OCI-LY7 (cell line): ENCODE measurements at regions not wholly inside any gene's neighbourhood (a gene's known extent, or its start where the extent isn't known, plus 50 kb on each side); places are given as distances from the start of the nearest gene placed in this dataset.

Experiments
- BruUV-seq: library from RNA; stranded (reverse); fragments of 400-500 nt; replicated peaks from 2 replicates; lab custom pipeline; 2021; lab: Mats Ljungman, UMichigan
- CTCF ChIA-PET: fragments of 300-600 bp; sonication (Branson Sonifier 250); formaldehyde crosslinking; loops from one replicate; lab custom pipeline; 2022; ENCODE audit warnings: antibody characterized with exemption; ENCODE audit not compliant: unreplicated experiment; lab: Charles Lee
- POLR2A ChIA-PET: fragments of 300-600 bp; sonication (Branson Sonifier 250); formaldehyde crosslinking; loops from one replicate; lab custom pipeline; 2022; ENCODE audit warnings: antibody characterized with exemption; lab: Charles Lee
- DNase-seq: peaks from one replicate; pipeline ENCODE4 v3.0.0-alpha.2; 2015; ENCODE audit warnings: low spot score
- H2AFZ ChIP-seq: fragments of 200-600 bp; sonication (generic), shearing (Covaris generic); 2 replicates; pipeline ENCODE4 v1.6.1; 2014; ENCODE audit warnings: mild to moderate bottlenecking, antibody characterized with exemption, low read length, moderate library complexity
- H3K27ac ChIP-seq: fragments of 200-600 bp; sonication (generic); 2 replicates; pipeline ENCODE4 v1.5.1; 2014; ENCODE audit warnings: mixed run types, low read depth, mild to moderate bottlenecking, moderate library complexity, low read length, inconsistent platforms; ENCODE audit not compliant: poor library complexity, severe bottlenecking
- H3K36me3 ChIP-seq: fragments of 200-600 bp; sonication (generic); 2 replicates; pipeline ENCODE4 v1.6.1; 2014; ENCODE audit warnings: mild to moderate bottlenecking, antibody characterized with exemption, low read length, moderate library complexity, mixed read lengths; ENCODE audit not compliant: insufficient read depth
- H3K4me1 ChIP-seq: fragments of 200-600 bp; sonication (generic); 2 replicates; pipeline ENCODE4 v1.5.1; 2014; ENCODE audit warnings: mild to moderate bottlenecking, low read length; ENCODE audit not compliant: insufficient read depth, poor library complexity, severe bottlenecking
- H3K4me2 ChIP-seq: fragments of 200-600 bp; sonication (generic); 2 replicates; pipeline ENCODE4 v1.6.1; 2014; ENCODE audit warnings: mild to moderate bottlenecking, low read length
- H3K4me3 ChIP-seq: fragments of 200-600 bp; sonication (generic); 2 replicates; pipeline ENCODE4 v1.5.1; 2014; ENCODE audit warnings: mild to moderate bottlenecking, low read depth, low read length; ENCODE audit not compliant: poor library complexity, severe bottlenecking
- H3K79me2 ChIP-seq: fragments of 200-600 bp; sonication (generic); 2 replicates; pipeline ENCODE4 v1.6.1; 2016; ENCODE audit warnings: low read depth, mild to moderate bottlenecking, low read length, moderate library complexity, mixed read lengths; ENCODE audit not compliant: insufficient read depth
- H3K9me2 ChIP-seq: fragments of 200-600 bp; sonication (generic); 2 replicates; pipeline ENCODE4 v1.6.1; 2016; ENCODE audit warnings: mild to moderate bottlenecking, low read length, mixed read lengths; ENCODE audit not compliant: insufficient read depth
- H3K9me3 ChIP-seq: fragments of 200-600 bp; sonication (generic); 2 replicates; pipeline ENCODE4 v1.6.1; 2014; ENCODE audit warnings: mild to moderate bottlenecking, mixed run types, low read length, mixed read lengths
- H4K20me1 ChIP-seq: fragments of 200-600 bp; sonication (generic); 2 replicates; pipeline ENCODE4 v1.6.1; 2014; ENCODE audit warnings: mild to moderate bottlenecking, antibody characterized with exemption, low read length, moderate library complexity, mixed read lengths; ENCODE audit not compliant: insufficient read depth
- EZH2phosphoT487 ChIP-seq: fragments of 200-600 bp; sonication (generic); IDR thresholded peaks from 2 replicates; pipeline ENCODE4 v1.6.1; 2018; ENCODE audit warnings: low read depth, borderline replicate concordance, mild to moderate bottlenecking, mixed run types, antibody characterized with exemption, low read length, moderate library complexity, mixed read lengths
- intact Hi-C: fragments of 100-400 bp; cut with micrococcal nuclease; formaldehyde crosslinking; loops from one replicate; pipeline ENCODE4 v1.10.0; 2022; ENCODE audit not compliant: unreplicated experiment
- TF ChIP-seq, protein P1 (sequence below): fragments of 200-600 bp; sonication (generic); conservative IDR thresholded peaks from 2 replicates; pipeline ENCODE4 v1.5.1; 2014; ENCODE audit warnings: mild to moderate bottlenecking, antibody characterized with exemption, low read length, moderate library complexity, mixed read lengths

DNA sequence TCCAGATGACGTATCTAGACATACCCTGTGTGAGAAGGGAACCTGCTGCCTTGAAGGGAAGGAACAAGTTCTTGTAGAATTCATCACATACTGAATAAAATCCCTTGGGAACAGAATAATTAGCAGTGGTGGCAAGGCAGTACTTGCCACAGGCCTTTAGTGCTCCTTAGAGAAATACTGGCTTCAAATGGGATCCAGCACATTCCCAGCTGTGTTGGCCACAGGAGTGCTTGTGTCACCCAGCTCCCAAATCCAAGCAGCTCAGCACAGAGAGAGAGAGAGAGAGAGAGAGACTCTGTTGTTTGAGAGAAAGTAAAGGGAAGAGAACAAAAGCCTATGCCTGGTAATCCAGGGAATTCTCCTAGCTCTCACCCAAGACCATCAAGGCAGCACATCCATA, 969.0 kb upstream of the ALCAM start:
- ChIA-PET CTCF (no interaction called here), POLR2A (no interaction called here)
- Histone ChIP-seq H3K27ac (no peak overlapping the region), H2AFZ (no peak overlapping the region), H3K4me3 (no peak overlapping the region), H3K79me2 (no peaks in the 10 kb centered on the region), H3K36me3 (no peaks in the 10 kb centered on the region), H3K9me2 (no peaks in the 10 kb centered on the region), H3K9me3 (no peaks in the 10 kb centered on the region), H4K20me1 (no peaks in the 10 kb centered on the region), H3K4me1 (no peaks in the 10 kb centered on the region), H3K4me2 (no peak overlapping the region)
- no peak for DNase-seq
- TF ChIP-seq EZH2phosphoT487 = no peak
- TF ChIP-seq, protein P1, sequence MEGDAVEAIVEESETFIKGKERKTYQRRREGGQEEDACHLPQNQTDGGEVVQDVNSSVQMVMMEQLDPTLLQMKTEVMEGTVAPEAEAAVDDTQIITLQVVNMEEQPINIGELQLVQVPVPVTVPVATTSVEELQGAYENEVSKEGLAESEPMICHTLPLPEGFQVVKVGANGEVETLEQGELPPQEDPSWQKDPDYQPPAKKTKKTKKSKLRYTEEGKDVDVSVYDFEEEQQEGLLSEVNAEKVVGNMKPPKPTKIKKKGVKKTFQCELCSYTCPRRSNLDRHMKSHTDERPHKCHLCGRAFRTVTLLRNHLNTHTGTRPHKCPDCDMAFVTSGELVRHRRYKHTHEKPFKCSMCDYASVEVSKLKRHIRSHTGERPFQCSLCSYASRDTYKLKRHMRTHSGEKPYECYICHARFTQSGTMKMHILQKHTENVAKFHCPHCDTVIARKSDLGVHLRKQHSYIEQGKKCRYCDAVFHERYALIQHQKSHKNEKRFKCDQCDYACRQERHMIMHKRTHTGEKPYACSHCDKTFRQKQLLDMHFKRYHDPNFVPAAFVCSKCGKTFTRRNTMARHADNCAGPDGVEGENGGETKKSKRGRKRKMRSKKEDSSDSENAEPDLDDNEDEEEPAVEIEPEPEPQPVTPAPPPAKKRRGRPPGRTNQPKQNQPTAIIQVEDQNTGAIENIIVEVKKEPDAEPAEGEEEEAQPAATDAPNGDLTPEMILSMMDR = no peak
- BruUV-seq = no TSS peak
- intact Hi-C loops = no loop called here

DNA sequence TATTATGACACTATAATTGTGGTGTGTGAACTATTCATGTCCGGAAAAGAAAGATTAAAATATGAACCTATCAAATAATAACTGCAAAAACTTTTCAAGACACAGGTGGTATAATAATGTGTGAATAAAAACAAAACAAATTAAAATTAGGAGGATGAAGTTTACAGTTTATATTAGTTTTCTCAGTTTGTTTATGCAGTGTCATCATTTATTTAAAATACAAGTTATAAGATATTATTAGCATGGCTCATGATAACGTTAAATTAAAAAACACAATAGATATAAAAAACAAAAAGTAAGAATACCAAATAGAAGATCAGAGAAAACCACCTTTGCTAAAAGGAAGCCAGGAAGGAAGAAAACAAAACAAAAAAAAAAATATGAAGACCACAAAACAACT, 963.8 kb upstream of the ALCAM start:
- no peak for DNase-seq
- no TSS peak for BruUV-seq
- H3K79me2 ChIP-seq = no peaks in the 10 kb centered on the region

DNA sequence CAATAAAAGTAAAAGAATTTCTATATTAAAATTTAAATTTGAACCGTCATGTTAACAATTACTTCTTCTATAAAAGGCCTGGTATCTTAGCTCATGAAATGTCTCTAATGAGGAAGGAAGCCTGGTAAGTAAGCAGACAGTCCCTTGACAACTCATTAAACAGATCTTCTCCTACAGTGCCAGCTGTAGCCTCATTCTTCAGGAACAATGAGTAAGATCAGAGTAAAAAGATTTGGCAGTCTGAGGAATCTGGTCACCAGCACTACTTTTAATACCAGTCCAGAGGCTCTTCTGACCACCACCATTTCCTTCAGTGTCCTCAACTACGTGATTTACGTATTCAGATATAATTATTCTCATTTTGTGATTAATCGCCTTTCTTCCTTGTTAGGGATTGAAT, 955.0 kb upstream of the ALCAM start:
- intact Hi-C loops = no loop called here
- H2AFZ ChIP-seq = no peak overlapping the region
- CTCF ChIA-PET = no interaction called here
- POLR2A ChIA-PET = interaction anchor here (0.6 kb wide), 1 partner anchor 9 kb away, joined by 4 read pairs; no protein-coding TSS in a partner anchor
- DNase-seq = no peak
- no peak for TF ChIP-seq EZH2phosphoT487
- TF ChIP-seq, protein P1 = no peak
- H3K4me2 ChIP-seq = no peak overlapping the region
- no TSS peak for BruUV-seq
- H3K9me2 ChIP-seq = no peaks in the 10 kb centered on the region
- H3K27ac ChIP-seq = no peak overlapping the region
- no peaks in the 10 kb centered on the region for H4K20me1 ChIP-seq
- no peak overlapping the region for H3K4me3 ChIP-seq
- no peaks in the 10 kb centered on the region for H3K9me3 ChIP-seq
- H3K36me3 ChIP-seq = no peaks in the 10 kb centered on the region
- no peaks in the 10 kb centered on the region for H3K4me1 ChIP-seq
- no peaks in the 10 kb centered on the region for H3K79me2 ChIP-seq

More for the DNA sequence above, 963.8 kb upstream of the ALCAM start:
- POLR2A ChIA-PET = no interaction called here
- Histone ChIP-seq H2AFZ (no peak overlapping the region), H3K36me3 (no peaks in the 10 kb centered on the region), H3K4me2 (no peak overlapping the region), H3K27ac (no peak overlapping the region), H3K4me1 (no peaks in the 10 kb centered on the region), H4K20me1 (no peaks in the 10 kb centered on the region), H3K9me2 (no peaks in the 10 kb centered on the region), H3K4me3 (no peak overlapping the region), H3K9me3 (no peaks in the 10 kb centered on the region)
- CTCF ChIA-PET = no interaction called here
- TF ChIP-seq EZH2phosphoT487 = no peak
- TF ChIP-seq, protein P1 = no peak
- intact Hi-C loops = no loop called here
